Large intestine (tissue), 3 donors: ENCODE measurements at regions not wholly inside any gene's neighbourhood (a gene's known extent, or its start where the extent isn't known, plus 50 kb on each side); places are given as distances from the start of the nearest gene placed in this dataset.
"Not testable (repeated sequence)": the region's sequence is repeated elsewhere in the genome, so short reads cannot be mapped to it uniquely, and the experiment has no call there.

Source experiments
- DNase-seq, 2 donors: peaks; one replicate each; pipeline versions ENCODE4 v3.0.0 to v3.0.0-alpha.2; 2013
- H3K27ac ChIP-seq: one replicate; pipeline ENCODE4 v1.5.1; 2013; ENCODE audit warnings: low read length
- H3K27me3 ChIP-seq: 2 replicates; pipeline ENCODE4 v1.6.1; 2013; ENCODE audit warnings: low read length; ENCODE audit not compliant: control insufficient read depth, insufficient read depth
- H3K36me3 ChIP-seq: 2 replicates; pipeline ENCODE4 v1.6.1; 2013; ENCODE audit warnings: low read length; ENCODE audit not compliant: control insufficient read depth, insufficient read depth
- H3K4me1 ChIP-seq: one replicate; pipeline ENCODE4 v1.6.1; 2013; ENCODE audit warnings: low read length; ENCODE audit not compliant: control insufficient read depth, insufficient read depth
- H3K4me3 ChIP-seq: one replicate; pipeline ENCODE4 v1.5.1; 2013; ENCODE audit warnings: low read length
- H3K9me3 ChIP-seq: one replicate; pipeline ENCODE4 v1.6.1; 2013; ENCODE audit warnings: mild to moderate bottlenecking, low read depth, low read length, moderate library complexity; ENCODE audit not compliant: control insufficient read depth
- WGBS: methylation state at CpG from one replicate; pipeline ENCODE4 v1.1.5; 2013; ENCODE audit warnings: low lambda C conversion rate; ENCODE audit not compliant: insufficient coverage; 5-methylcytosine and 5-hydroxymethylcytosine counted together

DNA sequence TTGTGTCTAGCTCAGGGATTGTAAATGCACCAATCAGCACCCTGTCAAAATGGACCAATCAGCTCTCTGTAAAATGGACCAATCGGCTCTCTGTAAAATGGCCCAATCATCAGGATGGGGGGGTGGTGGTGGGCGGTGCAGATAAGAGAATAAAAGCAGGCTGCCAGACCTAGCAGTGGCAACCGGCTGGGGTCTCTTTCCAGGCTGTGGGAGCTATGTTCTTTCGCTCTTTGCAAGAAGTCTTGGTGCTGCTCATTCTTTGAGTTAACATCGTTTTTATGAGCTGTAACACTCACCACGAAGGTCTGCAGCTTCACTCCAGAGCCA is 328.9 kb upstream of the KLF4 start:
- not testable (repeated sequence) for H3K4me3 ChIP-seq, DNase-seq, H3K9me3 ChIP-seq, H3K27ac ChIP-seq, H3K27me3 ChIP-seq, H3K4me1 ChIP-seq, H3K36me3 ChIP-seq
- WGBS = no CpG with 5 or more reads among the region's 6 CpGs

DNA sequence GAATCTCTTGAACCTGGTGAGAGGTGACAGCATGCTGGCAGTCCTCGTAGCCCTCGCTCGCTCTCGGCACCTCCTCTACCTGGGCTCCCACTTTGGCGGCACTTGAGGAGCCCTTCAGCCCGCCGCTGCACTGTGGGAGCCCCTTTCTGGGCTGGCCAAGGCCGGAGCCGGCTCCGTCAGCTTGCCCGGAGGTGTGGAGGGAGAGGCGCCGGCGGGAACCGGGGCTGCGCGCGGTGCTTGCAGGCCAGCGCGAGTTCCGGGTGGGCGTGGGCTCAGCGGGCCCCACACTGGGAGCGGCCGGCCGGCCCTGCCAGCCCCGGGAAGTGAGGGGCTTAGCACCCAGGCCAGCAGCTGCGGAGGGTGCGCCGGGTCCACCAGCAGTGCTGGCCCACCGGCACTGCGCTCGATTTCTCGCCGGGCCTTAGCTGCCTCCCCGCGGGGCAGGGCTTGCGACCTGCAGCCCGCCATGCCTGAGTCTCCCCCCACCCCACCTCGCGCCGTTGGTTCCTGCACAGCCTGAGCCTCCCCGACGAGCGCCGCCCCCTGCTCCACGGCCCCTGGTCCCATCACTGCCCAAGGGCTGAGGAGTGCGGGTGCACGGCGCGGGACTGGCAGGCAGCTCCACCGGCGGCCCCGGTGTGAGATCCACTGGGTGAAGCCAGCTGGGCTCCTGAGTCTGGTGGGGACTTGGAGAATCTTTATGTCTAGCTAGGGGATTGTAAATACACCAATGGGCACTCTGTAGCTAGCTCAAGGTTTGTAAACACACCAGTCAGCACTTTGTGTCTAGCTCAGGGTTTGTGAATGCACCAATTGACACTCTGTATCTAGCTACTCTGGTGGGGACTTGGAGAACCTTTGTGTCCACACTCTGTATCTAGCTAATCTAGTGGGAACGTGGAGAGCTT is 328.3 kb upstream of the KLF4 start:
- not testable (repeated sequence) for H3K27me3 ChIP-seq, H3K4me3 ChIP-seq, DNase-seq, H3K9me3 ChIP-seq, H3K4me1 ChIP-seq, H3K27ac ChIP-seq, H3K36me3 ChIP-seq
- WGBS = no CpG with 5 or more reads among the region's 55 CpGs

DNA sequence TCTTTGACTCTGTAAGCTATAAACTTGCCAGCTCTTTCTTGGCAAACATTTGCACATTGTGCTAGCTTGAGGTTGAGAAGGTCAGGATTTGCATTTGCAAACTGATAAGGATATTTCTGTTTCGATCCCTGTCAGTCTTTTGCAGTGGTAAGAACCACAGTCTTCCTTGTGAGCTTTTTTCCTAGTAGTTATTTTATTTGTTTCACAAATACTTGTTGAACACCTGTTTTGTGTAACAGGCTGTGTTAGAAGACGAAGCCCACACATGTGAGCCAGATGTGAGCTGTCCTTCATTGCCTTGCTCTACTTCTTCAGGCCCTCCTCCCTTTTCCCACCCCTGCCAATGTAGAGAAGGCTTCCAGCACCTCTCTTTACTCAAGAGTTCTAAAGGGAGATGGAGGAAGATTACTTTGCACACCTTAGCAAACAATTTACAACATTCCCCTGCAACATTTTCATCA is 327.0 kb upstream of the KLF4 start:
- DNase-seq = peak in 1 of 2 donors; percentile 20
- Histone ChIP-seq H3K36me3 (no peaks in the 10 kb centered on the region), H3K4me1 (peaks cover 7% of the 10 kb centered on the region), H3K9me3 (no peaks in the 10 kb centered on the region), H3K27me3 (no peaks in the 10 kb centered on the region), H3K4me3 (no peak overlapping the region), H3K27ac (no peak overlapping the region)
- 22% methylated on average over 1 of the region's 2 CpGs for WGBS

DNA sequence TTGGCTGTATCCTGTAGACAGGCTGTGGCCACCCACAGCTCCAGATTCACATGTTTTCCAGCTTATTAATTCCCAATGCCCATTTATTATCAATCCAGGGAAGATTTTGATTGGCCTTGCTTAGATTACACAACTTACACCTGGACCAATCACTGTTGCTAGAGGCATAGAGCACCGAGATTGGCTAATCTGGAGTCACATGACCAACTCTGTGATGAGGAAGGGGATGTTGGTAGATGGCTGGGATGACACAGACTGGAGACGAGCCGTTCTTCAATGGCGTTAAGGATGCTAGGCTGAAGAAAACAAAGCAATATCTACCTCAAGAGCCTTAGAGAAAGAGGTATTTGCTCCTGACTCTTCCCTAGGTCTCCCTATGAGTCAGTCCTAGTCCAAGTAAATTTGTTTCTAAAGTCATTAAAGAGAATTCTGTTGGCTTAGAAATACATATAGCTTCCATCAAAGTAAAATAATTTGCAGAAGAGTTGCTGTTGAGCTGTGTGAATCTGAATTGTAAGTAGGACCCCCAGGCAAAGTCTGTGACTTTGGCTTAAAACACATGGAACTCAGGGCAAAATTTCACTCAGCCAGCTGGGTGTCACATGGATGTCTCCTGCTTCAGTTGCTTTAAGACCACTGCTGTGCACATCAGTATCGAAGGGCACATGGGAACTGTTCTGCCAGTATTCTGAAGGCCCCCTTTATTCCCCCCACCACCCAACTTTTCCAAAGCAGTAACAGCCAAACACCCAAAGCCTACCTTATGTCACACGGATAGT is 326.4 kb upstream of the KLF4 start:
- no CpG with 5 or more reads among the region's 6 CpGs for WGBS
- Histone ChIP-seq H3K36me3 (no peaks in the 10 kb centered on the region), H3K4me1 (peaks cover 7% of the 10 kb centered on the region), H3K27ac (no peak overlapping the region), H3K27me3 (no peaks in the 10 kb centered on the region), H3K9me3 (no peaks in the 10 kb centered on the region), H3K4me3 (no peak overlapping the region)
- no peak for DNase-seq

DNA sequence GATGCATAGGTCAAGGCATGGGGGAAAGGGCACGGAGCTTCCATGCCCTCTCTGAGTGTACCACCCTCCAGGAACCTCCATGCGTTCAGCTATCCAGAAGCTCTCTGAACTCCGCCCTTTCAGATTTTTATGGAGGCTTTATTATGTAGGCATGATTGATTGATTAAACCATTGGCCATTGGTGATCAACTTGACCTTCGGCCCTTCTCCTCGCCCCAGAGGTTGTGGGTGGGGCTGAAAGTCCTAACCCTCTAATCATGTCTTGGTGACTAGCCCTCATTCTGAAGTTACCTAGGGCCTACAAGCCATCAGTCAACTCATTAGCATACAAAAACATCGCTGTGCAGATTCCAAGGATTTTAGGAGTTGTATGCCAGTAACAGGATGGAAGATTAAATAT is 323.7 kb upstream of the KLF4 start:
- DNase-seq = no peak
- WGBS = 100% methylated on average over 1 of the region's 6 CpGs

DNA sequence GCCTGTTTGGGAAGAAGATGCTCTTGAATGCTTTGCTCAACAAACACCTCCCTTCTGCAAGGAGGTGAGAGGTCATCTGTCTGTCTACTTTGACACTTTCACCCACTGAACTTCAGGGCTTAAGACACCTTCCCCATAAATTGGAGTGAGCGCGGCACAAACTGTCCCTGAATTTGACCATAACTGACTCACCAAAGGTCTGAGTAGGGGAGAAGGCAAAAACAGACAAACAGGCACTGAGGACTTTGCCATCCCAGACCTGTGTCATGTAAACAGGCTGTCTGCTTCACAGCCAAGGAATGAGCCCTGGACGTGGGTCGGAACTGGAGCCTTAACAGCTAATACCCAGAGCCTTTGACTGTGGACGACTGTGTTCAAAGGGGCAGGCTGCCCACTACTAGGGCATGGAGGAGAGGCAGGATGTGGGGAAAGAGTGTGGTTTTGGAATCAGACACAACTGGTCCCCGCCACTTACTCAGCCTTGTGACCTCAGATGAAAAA is 320.9 kb upstream of the KLF4 start:
- Histone ChIP-seq H3K36me3 (no peaks in the 10 kb centered on the region), H3K4me3 (no peak overlapping the region), H3K27ac (no peak overlapping the region), H3K9me3 (no peaks in the 10 kb centered on the region), H3K27me3 (no peaks in the 10 kb centered on the region), H3K4me1 (no peaks in the 10 kb centered on the region)
- DNase-seq = no peak
- no CpG with 5 or more reads among the region's 6 CpGs for WGBS

More for the DNA sequence above, 323.7 kb upstream of the KLF4 start:
- Histone ChIP-seq H3K36me3 (no peaks in the 10 kb centered on the region), H3K27me3 (no peaks in the 10 kb centered on the region), H3K9me3 (no peaks in the 10 kb centered on the region), H3K4me3 (no peak overlapping the region), H3K4me1 (peaks cover 7% of the 10 kb centered on the region), H3K27ac (no peak overlapping the region)

DNA sequence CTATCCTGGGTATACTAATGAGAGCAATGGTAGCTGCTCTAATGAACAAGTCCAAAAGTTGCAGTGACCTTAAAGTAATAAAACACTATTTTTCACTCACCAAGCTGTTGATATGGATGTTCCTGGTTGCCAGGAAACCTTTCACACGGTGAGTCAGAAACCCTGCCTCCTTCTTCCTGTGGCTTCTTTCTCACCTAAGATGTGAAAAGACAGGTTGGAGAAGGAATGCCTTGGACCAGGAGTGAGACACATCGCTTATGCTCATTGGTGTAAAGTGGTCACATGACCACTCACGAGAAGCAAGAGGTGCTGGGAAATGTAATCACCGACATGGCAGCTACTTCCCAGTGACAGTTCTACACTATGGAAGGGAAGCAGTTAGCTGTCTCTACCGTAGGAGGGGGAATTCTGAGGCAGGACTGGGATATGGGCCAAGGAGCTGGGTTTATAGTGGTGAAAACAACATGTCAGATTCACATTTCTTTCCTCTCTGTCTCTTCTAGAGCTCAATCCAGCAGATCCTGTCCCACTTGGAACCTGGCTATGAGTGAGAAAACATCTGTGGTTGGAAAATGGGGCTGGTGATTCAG is 320.4 kb upstream of the KLF4 start:
- no peaks in the 10 kb centered on the region for H3K27me3 ChIP-seq
- no peaks in the 10 kb centered on the region for H3K4me1 ChIP-seq
- H3K27ac ChIP-seq = no peak overlapping the region
- WGBS = no CpG with 5 or more reads among the region's 5 CpGs
- no peak overlapping the region for H3K4me3 ChIP-seq
- DNase-seq = peak in 1 of 2 donors; percentile 69
- no peaks in the 10 kb centered on the region for H3K36me3 ChIP-seq
- H3K9me3 ChIP-seq = no peaks in the 10 kb centered on the region

DNA sequence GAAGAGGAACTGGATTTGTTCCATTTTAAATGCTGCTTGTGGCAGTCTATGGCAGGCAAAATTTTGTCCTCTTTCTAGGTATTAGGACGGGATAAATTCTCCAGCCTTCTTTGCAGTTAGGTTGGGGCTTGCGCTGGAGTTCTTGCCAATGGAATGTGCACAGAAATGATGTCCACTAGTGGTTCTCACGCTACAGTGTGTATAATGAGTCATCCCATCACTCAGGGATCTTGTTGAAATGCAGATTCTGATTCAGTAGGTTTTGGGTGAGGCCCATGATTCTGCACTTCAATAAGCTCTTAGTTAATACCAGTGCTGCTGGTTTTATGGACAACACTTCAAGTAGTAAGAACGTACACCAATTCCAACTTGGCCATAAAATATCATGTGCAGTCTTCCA is 317.6 kb upstream of the KLF4 start:
- H3K9me3 ChIP-seq = no peaks in the 10 kb centered on the region
- no peak overlapping the region for H3K27ac ChIP-seq
- 60% methylated on average over 1 of the region's 4 CpGs for WGBS
- no peaks in the 10 kb centered on the region for H3K27me3 ChIP-seq
- no peaks in the 10 kb centered on the region for H3K36me3 ChIP-seq
- no peaks in the 10 kb centered on the region for H3K4me1 ChIP-seq
- H3K4me3 ChIP-seq = no peak overlapping the region
- DNase-seq = no peak

DNA sequence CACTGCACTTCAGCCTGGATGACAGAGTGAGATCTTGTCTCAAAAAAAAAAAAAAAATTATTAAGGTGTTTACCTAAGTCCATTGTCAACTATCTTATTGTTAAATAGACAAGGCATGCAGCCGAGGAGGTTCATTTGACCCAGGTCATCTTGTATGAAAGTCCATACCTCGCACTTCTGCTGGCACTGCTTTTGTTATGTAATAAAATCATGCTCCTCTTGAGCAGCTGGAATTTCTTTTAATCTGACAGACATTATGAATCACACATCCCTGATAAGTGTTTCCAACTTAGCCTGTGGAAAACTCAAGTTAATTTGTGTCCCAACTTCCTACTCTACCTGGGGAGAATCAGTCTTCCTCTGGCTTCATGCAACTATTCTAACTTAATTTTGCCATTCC is 315.6 kb upstream of the KLF4 start:
- WGBS = no CpG with 5 or more reads among the region's 2 CpGs
- no peaks in the 10 kb centered on the region for H3K4me1 ChIP-seq
- no peaks in the 10 kb centered on the region for H3K36me3 ChIP-seq
- no peak overlapping the region for H3K4me3 ChIP-seq
- no peaks in the 10 kb centered on the region for H3K9me3 ChIP-seq
- no peak overlapping the region for H3K27ac ChIP-seq
- H3K27me3 ChIP-seq = no peaks in the 10 kb centered on the region
- DNase-seq = peak in 1 of 2 donors; percentile 23

DNA sequence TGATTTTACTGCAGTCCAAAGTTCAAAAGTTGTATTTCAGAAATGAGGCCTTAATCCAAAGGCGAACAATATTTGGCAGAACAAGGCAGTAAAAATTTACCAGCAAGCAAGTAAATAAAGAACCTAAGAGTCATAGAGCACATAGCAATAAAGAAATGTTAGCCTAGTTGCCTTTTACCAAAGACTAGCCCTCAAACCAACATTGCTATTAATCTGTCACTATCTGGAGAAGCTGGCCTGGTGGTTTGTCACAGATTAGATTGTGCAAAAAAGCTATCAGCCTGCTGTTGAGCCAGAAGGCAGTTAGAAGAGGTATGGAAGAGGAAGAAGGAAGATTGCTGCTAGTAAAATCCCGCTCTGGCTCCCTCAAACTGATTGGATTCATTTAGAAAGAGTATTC is 304.7 kb upstream of the KLF4 start:
- Histone ChIP-seq H3K36me3 (no peaks in the 10 kb centered on the region), H3K4me3 (no peak overlapping the region), H3K27me3 (no peaks in the 10 kb centered on the region), H3K9me3 (no peaks in the 10 kb centered on the region), H3K4me1 (peaks cover 33% of the 10 kb centered on the region), H3K27ac (peak overlapping the region; percentile 40)
- peak in 1 of 2 donors; percentile 82 for DNase-seq
- WGBS = no CpG with 5 or more reads among the region's 2 CpGs
